HG02970 (cell line): ENCODE measurements at regions not wholly inside any gene's neighbourhood (a gene's known extent, or its start where the extent isn't known, plus 50 kb on each side); places are given as distances from the start of the nearest gene placed in this dataset.

Experiments used
- ATAC-seq: cut with Tn5 transposase; IDR thresholded peaks from one replicate; pipeline ENCODE4 v1.9.1; 2021; ENCODE audit warnings: mild to moderate bottlenecking, moderate library complexity, moderate number of reproducible peaks; ENCODE audit not compliant: unreplicated experiment, low FRiP score

DNA sequence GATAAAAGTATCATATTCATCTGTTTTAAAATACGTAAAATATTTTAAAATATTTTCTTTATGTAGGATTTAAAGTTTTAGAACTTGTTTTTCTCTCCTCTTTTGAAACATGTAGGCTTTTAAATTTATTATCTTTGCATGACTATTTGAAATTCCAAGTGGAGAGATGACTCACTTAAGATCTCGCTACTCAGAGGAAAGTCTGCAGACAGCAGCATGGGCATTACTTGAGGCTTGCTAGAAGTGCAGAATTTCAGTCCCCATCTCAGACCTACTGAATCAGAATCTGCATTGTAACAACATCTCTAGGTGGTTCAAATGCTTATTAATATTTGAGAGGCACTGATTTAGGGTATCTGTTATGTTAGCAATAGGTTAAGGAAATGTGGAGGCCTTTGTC, 225.7 kb upstream of the ARX start:
- no peak for ATAC-seq

DNA sequence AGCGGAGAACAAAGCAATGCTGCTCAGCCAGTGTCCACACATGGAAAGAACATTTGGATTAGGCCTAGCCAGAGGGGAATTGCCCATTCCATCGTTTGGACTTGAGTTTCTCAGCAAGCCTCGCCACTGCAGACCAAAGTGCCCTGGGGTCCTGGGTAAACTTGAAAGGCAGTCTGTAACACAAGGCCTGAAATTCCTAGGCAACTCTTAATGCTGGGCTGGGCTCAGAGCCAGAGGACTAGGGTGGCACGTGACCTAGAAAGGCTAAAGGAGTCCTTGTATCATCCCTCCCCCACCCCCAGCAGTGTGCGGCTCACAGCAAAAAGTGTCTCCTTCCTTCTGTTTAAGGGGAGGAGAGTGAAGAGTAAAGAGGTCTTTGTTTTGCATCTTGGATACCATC, 210.4 kb upstream of the ARX start:
- no peak for ATAC-seq

DNA sequence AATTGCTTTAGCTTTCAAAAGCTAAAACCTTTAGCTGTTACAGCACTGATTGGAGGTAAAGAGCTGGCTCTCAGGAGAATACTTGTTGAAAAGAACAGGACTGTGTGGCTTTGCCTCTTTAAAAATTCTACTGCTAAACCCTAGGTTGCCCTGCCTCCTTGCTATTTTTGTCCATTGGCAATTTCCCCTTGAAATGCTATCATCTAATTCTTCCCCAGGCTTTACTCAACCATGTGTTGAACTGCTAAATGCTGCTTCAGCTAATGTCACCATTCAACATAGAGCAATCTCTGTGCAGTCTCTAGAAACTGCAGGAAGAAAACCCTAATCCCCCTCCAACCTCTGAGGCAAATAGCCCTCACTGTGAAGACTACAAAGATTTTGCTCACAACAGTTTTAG, 203.7 kb upstream of the ARX start:
- no peak for ATAC-seq

DNA sequence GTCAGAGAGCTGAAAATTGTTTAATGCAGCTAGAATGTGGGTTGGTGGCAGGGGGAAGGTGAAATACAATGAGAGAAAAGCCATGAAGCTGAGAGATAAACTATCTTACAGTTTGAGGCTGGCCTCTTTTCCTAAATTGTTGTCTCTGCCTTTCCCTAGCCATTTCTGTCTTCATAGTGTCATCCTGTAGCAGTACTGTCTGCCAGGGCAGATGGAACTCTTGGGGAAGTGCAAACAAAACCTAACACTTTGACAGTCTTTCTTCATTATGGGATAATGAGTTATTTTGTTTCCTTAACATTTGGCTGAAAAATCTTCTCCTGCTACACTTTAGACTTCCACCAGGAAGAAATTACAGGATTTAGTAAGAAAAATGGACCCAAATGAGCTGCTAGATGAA, 197.8 kb upstream of the ARX start:
- ATAC-seq: no peak

DNA sequence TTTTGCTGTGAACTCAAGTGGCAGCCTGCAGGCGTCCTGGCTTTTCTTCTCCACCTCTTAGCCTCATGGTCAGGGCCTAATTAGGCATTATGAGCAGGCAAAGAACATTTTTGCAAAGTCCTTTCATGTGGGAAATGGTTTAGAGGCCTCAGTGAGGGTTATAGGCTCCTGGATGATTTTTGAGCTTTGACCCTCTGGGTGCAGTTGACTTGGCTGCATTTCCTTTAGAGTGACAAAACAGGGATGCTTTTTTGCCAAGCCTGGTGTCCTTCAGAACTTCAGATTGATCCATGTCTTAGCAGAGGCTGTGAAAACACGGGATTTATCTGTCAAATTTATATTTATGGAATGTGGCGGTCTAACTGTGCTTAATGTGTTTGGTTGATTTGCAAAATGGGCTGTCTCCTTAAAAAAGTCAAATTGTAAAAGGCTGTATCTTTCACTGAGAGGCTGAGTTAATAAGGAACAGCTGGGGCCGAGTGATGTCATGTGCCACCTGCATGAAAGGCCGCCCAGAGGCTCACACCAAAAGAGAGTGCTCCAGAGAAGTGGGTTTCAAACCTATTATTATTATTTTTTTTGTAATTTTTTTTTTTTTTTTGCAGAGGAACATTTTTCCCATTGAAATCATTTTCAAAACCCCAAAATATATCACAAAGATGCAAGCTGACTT, 192.2 kb upstream of the ARX start:
- ATAC-seq: no peak

DNA sequence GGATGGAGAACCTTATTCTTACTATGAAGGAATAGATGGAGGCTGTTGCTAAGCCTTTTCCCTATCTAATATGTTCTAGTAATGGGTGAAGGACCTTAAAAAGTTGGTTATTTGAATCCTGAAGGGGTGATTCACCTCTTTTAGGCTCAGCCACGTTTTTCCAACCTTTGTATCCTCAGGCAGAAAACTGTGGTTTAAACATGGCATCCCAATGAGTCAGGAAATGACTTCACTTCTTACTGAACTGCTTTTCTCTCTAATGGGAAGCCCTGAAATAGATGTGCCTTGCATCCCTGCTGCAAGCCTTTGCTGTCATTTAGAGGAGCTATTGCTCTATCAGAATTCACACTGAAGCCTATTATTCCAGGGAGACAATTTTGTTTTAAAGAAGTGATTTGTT, 191.0 kb upstream of the ARX start:
- ATAC-seq: no peak

DNA sequence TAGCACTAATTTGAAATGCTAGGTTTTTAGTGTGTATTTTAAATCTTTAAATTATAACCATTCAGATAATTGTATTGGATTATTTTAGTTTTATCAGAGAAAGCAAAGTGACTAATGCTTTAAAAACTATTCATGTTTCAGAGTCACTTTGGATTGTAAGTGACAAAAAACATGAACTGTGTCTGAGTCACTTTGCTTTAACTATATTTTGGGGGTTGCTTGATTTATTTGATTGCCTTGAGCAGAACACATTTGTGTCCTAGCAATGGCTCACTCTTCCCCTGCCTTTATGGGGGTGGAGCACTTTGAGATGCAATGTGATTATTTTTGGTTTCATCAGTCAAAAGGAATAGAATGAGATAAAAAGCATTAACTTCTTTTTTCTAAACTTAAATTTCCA, 188.4 kb upstream of the ARX start:
- ATAC-seq: no peak

DNA sequence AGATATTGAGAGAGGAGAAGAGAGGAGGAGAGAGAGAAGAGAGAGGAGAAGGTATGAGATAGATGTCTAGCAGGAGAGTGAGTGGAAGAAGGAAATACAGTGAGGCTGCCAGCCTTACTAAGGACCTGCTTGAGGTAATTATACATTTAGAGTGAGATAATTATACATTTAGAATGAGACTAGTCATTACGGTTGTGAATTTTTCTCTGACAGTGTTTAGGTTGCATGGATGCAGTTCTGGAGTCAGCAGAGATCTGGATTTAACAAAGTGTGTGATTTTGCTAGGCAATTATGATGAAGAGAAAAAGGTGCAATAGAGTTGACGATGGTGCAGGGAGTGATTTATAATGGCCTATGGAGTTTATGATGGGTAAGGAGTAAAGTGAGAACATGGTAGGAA, 187.1 kb upstream of the ARX start:
- ATAC-seq: no peak

DNA sequence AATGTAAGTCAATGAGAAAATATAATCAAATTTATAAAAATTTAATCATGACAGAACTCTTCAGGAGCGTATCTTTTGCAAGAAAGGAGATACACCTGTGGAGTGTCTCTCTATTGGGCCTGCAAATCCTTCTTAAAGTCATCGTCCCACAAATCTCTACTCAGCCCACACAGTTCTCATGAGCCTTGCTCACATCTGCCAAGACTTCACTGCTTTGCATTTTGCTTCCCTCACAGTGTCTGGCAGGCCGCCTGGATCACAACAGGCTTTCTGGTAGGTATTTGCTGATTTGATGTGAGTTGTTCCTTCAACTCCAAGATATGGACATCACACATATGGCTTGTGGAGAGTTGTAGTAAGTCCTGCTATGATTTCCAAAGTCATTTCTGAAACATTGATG, 183.1 kb upstream of the ARX start:
- no peak for ATAC-seq

DNA sequence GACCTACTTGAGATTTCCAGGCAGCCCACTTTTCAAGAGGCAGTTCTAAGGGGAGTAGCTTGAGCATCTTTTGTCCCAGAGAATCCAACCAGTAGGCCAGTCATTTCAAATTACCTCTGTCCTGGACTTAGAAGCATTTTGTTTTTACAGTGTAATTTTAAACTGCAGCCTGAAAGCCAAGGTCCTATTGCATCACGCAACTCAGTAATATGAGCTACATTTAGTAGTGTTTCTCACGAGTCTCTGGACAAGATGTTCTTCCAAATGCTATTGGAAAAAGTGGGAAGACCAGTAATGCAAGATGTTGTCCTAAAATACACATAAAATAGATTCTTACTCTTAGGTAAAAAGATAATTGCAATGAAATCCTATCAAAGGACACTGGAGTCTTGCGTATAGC, 182.5 kb upstream of the ARX start:
- ATAC-seq: no peak

DNA sequence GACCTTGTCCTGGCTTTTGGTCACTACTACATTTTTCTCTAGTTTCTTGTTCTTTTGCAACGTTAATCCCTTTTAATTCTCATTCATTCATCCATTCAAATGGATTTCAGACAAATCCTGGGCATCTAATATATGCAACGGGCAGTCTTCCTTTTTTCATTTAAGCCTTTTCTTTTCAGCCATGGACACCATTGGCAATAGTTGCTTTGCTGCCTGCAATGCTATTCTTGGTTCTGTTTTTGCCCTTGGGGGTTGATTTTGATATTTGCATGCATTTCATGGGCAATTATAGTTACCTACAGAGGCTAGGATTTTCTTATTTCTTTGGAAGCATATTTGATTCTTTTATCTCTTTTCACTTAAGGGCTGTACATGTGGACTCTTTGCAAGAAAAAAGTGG, 180.5 kb upstream of the ARX start:
- ATAC-seq: no peak

DNA sequence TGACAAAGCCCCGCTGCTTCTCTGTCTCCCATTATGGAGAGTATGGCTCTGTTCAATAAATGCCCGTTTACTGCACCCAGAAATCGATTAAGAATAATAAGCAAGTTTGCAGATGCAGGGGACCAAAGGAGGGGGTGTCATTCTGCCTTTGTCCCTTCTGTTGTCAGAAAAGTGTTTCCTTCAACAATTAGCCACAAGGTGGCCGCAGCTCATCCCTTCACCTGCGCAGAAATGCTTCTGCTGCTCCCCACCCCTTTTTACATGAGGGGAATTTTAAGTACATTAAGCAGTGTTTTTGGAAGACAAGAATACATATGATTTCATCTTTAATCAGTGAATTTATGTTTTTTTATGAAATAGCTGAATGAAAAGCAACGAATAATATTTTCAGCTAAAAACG, 175.6 kb upstream of the ARX start:
- no peak for ATAC-seq

DNA sequence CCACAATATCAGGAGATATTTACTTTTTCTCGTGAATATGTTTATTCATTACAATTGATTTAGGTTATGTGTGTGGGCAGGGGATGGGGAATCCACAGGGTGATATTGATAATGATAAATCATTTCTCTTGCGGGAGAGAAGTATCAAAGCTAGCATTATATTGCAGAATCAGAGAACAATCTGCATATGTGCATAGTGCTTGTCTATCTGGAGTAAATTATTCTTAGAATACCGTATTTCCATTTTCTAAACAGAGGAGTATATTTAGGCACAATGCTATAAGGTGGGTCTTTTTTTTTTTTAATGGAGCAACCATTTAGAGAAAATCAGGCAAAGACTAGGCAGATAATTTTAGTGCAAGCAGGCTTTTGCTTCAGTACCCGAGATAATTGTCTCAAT, 166.0 kb upstream of the ARX start:
- ATAC-seq: no peak

DNA sequence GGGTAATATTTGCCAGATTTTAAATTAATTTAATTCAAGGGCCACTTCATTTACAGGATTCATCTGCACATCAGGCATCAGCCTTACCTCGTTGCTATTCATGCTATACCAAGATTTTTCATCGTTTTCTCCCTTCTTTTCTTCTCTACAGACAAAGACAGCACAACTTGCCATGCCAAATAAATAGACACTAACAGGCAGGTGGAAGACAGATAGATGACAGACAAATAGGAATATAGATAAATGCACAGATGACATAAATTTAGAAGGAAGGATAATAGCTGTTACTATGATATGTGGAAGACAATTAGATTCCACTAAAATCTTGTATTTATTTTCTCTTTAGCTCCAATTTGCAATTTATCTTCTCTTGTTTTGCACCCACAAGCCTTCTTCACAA, 164.5 kb upstream of the ARX start:
- no peak for ATAC-seq

DNA sequence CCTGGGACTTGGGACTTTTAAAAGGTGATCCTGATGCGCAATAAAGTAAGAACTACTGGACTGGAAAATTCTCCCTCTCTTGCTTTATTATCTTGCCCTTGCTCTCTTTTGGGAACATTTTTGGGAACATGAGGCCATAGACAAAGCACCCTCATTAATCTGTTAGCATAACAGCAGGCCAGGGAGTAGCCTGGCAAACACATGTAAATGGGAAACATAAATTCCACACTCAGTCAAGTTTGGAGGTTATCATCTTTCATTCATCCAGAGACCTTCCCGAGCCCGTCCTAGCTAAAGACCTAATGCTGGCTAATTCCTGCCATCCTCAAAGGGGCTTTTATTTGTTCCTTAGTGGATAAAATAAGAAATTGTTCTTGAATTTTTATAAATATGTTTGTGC, 162.8 kb upstream of the ARX start:
- ATAC-seq: no peak

DNA sequence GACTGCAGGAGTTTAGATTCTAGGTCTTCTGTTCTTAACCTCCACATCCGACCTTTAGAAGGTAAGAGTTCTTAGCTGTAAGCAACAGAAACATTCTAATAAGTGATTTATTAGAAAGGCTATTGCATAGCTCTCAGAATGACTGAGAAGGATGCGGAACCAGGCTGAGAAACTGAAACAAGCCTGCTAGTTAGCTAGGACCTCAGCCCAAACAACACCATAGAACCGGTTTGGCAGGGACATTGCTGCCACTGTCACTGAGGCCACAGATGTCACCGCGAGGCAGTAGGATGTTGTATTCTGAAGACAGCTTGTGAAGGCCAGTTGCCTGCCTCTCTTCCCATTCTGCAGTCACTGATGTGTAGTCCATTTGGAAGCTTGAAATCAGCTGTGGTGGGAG, 160.0 kb upstream of the ARX start:
- peak; percentile 49 for ATAC-seq

DNA sequence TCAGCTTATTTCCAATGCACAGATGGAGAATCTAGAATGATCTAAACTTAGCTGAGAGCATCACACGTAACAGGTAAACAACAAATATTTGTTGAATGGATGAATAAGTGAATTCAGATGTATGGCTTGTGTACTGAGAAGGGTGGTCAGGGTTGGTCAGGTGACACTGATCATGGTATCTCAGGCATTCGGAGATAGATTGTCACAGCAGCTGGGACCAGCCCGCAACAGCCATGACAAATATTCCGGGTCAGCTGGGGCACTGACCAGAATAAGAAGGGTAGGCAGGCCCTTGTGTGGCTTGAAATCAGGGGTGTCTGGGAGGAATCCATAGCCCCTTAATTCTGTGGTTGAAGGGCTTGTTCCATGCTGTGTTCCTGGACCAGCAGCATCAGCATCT, 159.4 kb upstream of the ARX start:
- ATAC-seq: no peak

DNA sequence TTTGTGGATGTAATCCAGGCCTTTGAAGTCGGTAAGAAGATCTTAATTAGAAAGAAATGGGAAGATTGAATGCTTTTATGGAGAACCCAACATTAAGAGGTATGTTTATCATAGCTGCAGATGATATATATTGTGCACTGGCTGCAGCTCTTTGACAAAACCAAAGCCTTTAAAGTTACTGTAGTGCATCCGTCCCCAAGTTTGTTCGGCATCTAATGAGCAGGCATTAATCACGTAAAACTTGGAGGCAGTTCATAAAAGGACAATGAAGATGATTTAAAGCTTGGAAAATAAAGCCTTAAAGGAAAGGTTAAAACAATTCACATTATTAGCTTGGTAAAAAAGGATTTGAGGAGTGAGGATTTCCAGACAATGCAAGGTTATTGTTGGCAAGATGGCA, 150.8 kb upstream of the ARX start:
- no peak for ATAC-seq

DNA sequence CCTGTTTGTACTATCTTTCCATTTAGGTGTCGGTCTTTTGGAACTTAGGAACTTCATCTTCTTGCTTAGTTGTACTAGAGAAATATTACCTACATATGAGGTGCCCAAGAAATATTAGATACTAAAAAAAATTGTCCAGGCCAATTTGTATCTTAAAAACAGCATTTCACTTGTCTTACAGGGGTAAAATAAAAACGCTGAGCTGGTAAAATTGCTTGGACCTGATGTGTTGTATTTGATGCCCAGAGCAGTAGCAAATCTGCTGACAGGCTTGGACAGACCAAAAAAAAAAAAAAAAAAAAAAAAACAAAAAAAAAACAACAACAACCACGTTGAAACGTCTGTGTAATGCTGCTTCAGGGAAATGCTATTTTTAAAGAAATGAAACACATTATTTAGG, 150.4 kb upstream of the ARX start:
- no peak for ATAC-seq

DNA sequence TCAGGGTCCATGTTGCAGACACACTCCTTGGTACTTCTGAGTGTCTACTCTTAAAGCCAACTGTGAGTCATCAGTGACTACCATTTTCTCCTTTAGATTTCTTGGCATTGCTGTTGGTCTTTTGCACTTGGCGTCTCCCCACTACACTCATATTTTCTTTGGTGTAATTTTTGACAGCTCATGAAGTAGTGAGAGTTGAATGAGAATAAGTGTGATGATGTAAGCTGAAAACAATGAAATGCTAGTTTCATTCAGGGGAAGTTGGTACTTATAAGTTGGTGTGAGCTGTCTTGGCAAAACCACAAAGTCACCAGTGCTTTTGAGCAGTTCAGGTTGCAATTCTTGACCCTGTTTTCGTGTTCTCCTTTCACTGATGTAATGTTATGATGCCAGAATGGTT, 142.9 kb upstream of the ARX start:
- no peak for ATAC-seq

DNA sequence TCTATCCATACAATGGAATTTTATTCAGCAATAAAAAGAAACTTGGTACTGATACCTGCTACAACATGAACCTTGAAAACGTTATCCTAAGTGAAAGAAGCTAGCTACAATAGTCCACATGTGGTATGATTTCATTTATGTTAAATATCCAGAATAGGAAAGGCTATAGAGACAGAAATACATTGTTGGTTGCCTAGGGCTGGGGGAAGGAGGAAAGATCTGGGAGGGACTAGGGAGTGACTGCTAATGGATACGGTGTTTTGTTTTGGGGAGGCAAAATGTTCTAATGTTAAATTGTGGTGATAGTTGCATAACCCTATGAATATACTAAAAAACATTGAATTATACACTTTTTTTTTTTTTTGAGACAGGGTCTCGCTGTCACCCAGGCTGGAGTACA, 141.1 kb upstream of the ARX start:
- ATAC-seq: no peak

DNA sequence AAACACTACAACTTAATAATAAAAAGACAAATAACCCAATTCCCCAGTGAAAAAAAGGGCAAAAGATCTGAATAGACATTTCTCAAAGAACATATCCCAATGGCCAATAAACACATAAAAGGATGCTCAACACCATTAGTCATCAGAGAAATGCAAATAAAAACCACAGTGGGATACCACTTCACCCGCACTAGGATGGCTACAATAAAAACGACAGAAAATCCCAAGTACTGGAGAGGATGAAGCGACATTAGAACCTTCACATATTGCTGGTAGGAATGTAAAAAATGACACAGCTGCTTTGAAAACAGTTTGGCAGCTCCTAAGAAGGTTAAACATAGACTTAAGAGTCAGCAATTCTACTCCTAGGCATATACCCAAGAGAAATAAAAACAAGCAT, 140.6 kb upstream of the ARX start:
- no peak for ATAC-seq

DNA sequence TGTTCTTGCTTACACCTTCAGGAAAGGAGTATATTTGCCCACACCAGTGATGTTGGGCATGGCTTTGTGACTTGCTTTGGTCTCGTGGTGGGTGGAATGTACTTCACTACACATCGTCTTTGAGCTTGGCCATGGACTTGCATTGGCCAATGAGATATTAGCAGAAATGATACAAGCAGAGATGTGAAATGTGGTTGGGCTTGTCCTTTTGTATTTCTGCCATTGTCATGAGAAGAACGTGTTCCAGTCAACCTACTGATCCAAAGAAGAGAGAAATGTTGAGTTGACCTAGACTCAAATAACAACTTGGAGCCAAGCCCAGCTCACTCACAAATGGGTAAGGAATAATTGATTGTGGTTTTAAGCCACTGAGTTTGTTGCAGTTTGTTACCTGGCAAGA, 138.4 kb upstream of the ARX start:
- no peak for ATAC-seq
